ENCODE measurements at regions not wholly inside any gene's neighbourhood (a gene's known extent, or its start where the extent isn't known, plus 50 kb on each side); places are given as distances from the start of the nearest gene placed in this dataset.
A peak's percentile ranks its signal among the peaks of the same experiment; 100 is the strongest.

- no peak for TF ChIP-seq CTCF (conservative IDR thresholded peaks at IDR 0.05)
- no peak for TF ChIP-seq ZFX (IDR thresholded peaks at IDR 0.05)
- H3K27ac ChIP-seq, result no peak overlapping the region
These were observed 125.8 kb downstream of the NEUROD6 start for GRCh38 chr7:31214751-31215150.

- H3K27ac ChIP-seq, result no peak overlapping the region
- TF ChIP-seq ZFX (IDR thresholded peaks at IDR 0.05) (no peak), CTCF (conservative IDR thresholded peaks at IDR 0.05) (no peak)
These were observed 129.2 kb downstream of the NEUROD6 start for GRCh38 chr7:31211281-31211680.

- no peak for TF ChIP-seq CTCF (conservative IDR thresholded peaks at IDR 0.05)
- TF ChIP-seq ZFX (IDR thresholded peaks at IDR 0.05), result no peak
- H3K27ac ChIP-seq, result no peak overlapping the region
These were observed 136.5 kb downstream of the NEUROD6 start for GRCh38 chr7:31204071-31204470.

- H3K27ac ChIP-seq, result no peak overlapping the region
- TF ChIP-seq ZFX (IDR thresholded peaks at IDR 0.05), result no peak
- TF ChIP-seq CTCF (conservative IDR thresholded peaks at IDR 0.05), result no peak
These were observed 137.0 kb downstream of the NEUROD6 start for GRCh38 chr7:31203551-31203950.

- TF ChIP-seq CTCF (conservative IDR thresholded peaks at IDR 0.05) (no peak), ZFX (IDR thresholded peaks at IDR 0.05) (no peak)
- no peak overlapping the region for H3K27ac ChIP-seq
These were observed 137.7 kb downstream of the NEUROD6 start for GRCh38 chr7:31202801-31203200.

- no peak overlapping the region for H3K27ac ChIP-seq
- TF ChIP-seq CTCF (conservative IDR thresholded peaks at IDR 0.05) (peak; percentile 95), ZFX (IDR thresholded peaks at IDR 0.05) (no peak)
These were observed 140.9 kb downstream of the ADCYAP1R1 start for GRCh38 chr7:31192986-31193385.

GRCh38 chr7:31190906-31191305, 138.8 kb downstream of the ADCYAP1R1 start:
- H3K27ac ChIP-seq, result no peak overlapping the region
- TF ChIP-seq ZFX (IDR thresholded peaks at IDR 0.05) (no peak), CTCF (conservative IDR thresholded peaks at IDR 0.05) (no peak)

All from C4-2B (cell line).